OCI-LY7 (cell line): ENCODE measurements at regions not wholly inside any gene's neighbourhood (a gene's known extent, or its start where the extent isn't known, plus 50 kb on each side); places are given as distances from the start of the nearest gene placed in this dataset.

ENCODE experiments used
- BruUV-seq: library from RNA; stranded (reverse); fragments of 400-500 nt; replicated peaks from 2 replicates; lab custom pipeline; 2021; lab: Mats Ljungman, UMichigan
- CTCF ChIA-PET: fragments of 300-600 bp; sonication (Branson Sonifier 250); formaldehyde crosslinking; loops from one replicate; lab custom pipeline; 2022; ENCODE audit warnings: antibody characterized with exemption; ENCODE audit not compliant: unreplicated experiment; lab: Charles Lee
- POLR2A ChIA-PET: fragments of 300-600 bp; sonication (Branson Sonifier 250); formaldehyde crosslinking; loops from one replicate; lab custom pipeline; 2022; ENCODE audit warnings: antibody characterized with exemption; lab: Charles Lee
- DNase-seq: peaks from one replicate; pipeline ENCODE4 v3.0.0-alpha.2; 2015; ENCODE audit warnings: low spot score
- H2AFZ ChIP-seq: fragments of 200-600 bp; sonication (generic), shearing (Covaris generic); 2 replicates; pipeline ENCODE4 v1.6.1; 2014; ENCODE audit warnings: mild to moderate bottlenecking, antibody characterized with exemption, low read length, moderate library complexity
- H3K27ac ChIP-seq: fragments of 200-600 bp; sonication (generic); 2 replicates; pipeline ENCODE4 v1.5.1; 2014; ENCODE audit warnings: mixed run types, low read depth, mild to moderate bottlenecking, moderate library complexity, low read length, inconsistent platforms; ENCODE audit not compliant: poor library complexity, severe bottlenecking
- H3K36me3 ChIP-seq: fragments of 200-600 bp; sonication (generic); 2 replicates; pipeline ENCODE4 v1.6.1; 2014; ENCODE audit warnings: mild to moderate bottlenecking, antibody characterized with exemption, low read length, moderate library complexity, mixed read lengths; ENCODE audit not compliant: insufficient read depth
- H3K4me1 ChIP-seq: fragments of 200-600 bp; sonication (generic); 2 replicates; pipeline ENCODE4 v1.5.1; 2014; ENCODE audit warnings: mild to moderate bottlenecking, low read length; ENCODE audit not compliant: insufficient read depth, poor library complexity, severe bottlenecking
- H3K4me2 ChIP-seq: fragments of 200-600 bp; sonication (generic); 2 replicates; pipeline ENCODE4 v1.6.1; 2014; ENCODE audit warnings: mild to moderate bottlenecking, low read length
- H3K4me3 ChIP-seq: fragments of 200-600 bp; sonication (generic); 2 replicates; pipeline ENCODE4 v1.5.1; 2014; ENCODE audit warnings: mild to moderate bottlenecking, low read depth, low read length; ENCODE audit not compliant: poor library complexity, severe bottlenecking
- H3K79me2 ChIP-seq: fragments of 200-600 bp; sonication (generic); 2 replicates; pipeline ENCODE4 v1.6.1; 2016; ENCODE audit warnings: low read depth, mild to moderate bottlenecking, low read length, moderate library complexity, mixed read lengths; ENCODE audit not compliant: insufficient read depth
- H3K9me2 ChIP-seq: fragments of 200-600 bp; sonication (generic); 2 replicates; pipeline ENCODE4 v1.6.1; 2016; ENCODE audit warnings: mild to moderate bottlenecking, low read length, mixed read lengths; ENCODE audit not compliant: insufficient read depth
- H3K9me3 ChIP-seq: fragments of 200-600 bp; sonication (generic); 2 replicates; pipeline ENCODE4 v1.6.1; 2014; ENCODE audit warnings: mild to moderate bottlenecking, mixed run types, low read length, mixed read lengths
- H4K20me1 ChIP-seq: fragments of 200-600 bp; sonication (generic); 2 replicates; pipeline ENCODE4 v1.6.1; 2014; ENCODE audit warnings: mild to moderate bottlenecking, antibody characterized with exemption, low read length, moderate library complexity, mixed read lengths; ENCODE audit not compliant: insufficient read depth
- EZH2phosphoT487 ChIP-seq: fragments of 200-600 bp; sonication (generic); IDR thresholded peaks from 2 replicates; pipeline ENCODE4 v1.6.1; 2018; ENCODE audit warnings: low read depth, borderline replicate concordance, mild to moderate bottlenecking, mixed run types, antibody characterized with exemption, low read length, moderate library complexity, mixed read lengths
- intact Hi-C: fragments of 100-400 bp; cut with micrococcal nuclease; formaldehyde crosslinking; loops from one replicate; pipeline ENCODE4 v1.10.0; 2022; ENCODE audit not compliant: unreplicated experiment
- TF ChIP-seq, protein P1 (sequence below): fragments of 200-600 bp; sonication (generic); conservative IDR thresholded peaks from 2 replicates; pipeline ENCODE4 v1.5.1; 2014; ENCODE audit warnings: mild to moderate bottlenecking, antibody characterized with exemption, low read length, moderate library complexity, mixed read lengths

DNA sequence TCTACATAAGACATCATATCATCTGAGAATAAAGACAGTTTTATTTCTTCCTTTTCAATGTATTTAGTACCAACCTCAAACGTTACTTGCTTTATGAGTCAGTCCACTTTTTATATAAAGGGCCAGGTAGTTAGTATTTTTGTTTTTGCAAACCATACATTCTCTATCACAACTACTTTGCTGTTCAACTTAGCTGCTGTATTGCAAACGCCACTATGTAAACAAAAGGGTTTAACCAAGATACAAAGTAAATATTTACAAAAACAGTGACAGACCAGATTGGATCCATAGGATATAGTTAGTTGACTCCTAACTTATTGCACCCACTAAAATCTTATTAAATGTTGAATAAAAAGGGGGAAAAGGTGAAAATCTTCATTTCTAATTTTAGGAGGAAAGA is 87.7 kb upstream of the FOXG1 start:
- TF ChIP-seq EZH2phosphoT487 = no peak
- TF ChIP-seq, protein P1, sequence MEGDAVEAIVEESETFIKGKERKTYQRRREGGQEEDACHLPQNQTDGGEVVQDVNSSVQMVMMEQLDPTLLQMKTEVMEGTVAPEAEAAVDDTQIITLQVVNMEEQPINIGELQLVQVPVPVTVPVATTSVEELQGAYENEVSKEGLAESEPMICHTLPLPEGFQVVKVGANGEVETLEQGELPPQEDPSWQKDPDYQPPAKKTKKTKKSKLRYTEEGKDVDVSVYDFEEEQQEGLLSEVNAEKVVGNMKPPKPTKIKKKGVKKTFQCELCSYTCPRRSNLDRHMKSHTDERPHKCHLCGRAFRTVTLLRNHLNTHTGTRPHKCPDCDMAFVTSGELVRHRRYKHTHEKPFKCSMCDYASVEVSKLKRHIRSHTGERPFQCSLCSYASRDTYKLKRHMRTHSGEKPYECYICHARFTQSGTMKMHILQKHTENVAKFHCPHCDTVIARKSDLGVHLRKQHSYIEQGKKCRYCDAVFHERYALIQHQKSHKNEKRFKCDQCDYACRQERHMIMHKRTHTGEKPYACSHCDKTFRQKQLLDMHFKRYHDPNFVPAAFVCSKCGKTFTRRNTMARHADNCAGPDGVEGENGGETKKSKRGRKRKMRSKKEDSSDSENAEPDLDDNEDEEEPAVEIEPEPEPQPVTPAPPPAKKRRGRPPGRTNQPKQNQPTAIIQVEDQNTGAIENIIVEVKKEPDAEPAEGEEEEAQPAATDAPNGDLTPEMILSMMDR = no peak
- no peak overlapping the region for H3K4me3 ChIP-seq
- H3K9me2 ChIP-seq = no peaks in the 10 kb centered on the region
- H4K20me1 ChIP-seq = no peaks in the 10 kb centered on the region
- no peak overlapping the region for H3K4me2 ChIP-seq
- no peaks in the 10 kb centered on the region for H3K79me2 ChIP-seq
- ChIA-PET POLR2A (no interaction called here), CTCF (no interaction called here)
- no peak overlapping the region for H3K27ac ChIP-seq
- H3K4me1 ChIP-seq = no peaks in the 10 kb centered on the region
- intact Hi-C loops = no loop called here
- no peaks in the 10 kb centered on the region for H3K36me3 ChIP-seq
- H2AFZ ChIP-seq = no peak overlapping the region
- DNase-seq = no peak
- no TSS peak for BruUV-seq
- H3K9me3 ChIP-seq = no peaks in the 10 kb centered on the region

DNA sequence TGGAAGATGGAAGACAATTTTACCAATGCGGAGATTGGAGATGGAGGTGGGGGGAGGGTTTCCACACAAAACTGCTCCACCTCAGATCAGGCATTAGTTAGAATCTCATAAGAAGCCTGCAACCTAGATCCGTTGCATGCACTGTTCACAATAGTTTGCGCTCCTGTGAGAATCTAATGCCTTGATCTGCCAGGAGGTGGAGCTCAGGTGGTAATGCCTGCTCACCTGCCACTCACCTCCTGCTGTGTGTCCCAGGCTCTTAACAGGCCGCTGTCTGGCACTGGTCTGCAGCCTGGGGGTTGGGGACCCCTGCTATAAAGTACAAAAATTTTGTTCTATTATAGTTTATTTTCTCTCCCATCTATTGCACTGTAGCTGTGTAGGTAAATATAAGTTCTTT is 84.9 kb upstream of the FOXG1 start:
- TF ChIP-seq EZH2phosphoT487 = no peak
- TF ChIP-seq, protein P1 = no peak
- DNase-seq = no peak
- Histone ChIP-seq H3K4me2 (no peak overlapping the region), H2AFZ (no peak overlapping the region), H3K79me2 (no peaks in the 10 kb centered on the region), H3K4me1 (no peaks in the 10 kb centered on the region), H3K9me2 (no peaks in the 10 kb centered on the region), H3K4me3 (no peak overlapping the region), H3K9me3 (no peaks in the 10 kb centered on the region), H3K36me3 (no peaks in the 10 kb centered on the region), H3K27ac (no peak overlapping the region), H4K20me1 (no peaks in the 10 kb centered on the region)
- ChIA-PET POLR2A (no interaction called here), CTCF (no interaction called here)
- no TSS peak for BruUV-seq
- intact Hi-C loops = no loop called here

DNA sequence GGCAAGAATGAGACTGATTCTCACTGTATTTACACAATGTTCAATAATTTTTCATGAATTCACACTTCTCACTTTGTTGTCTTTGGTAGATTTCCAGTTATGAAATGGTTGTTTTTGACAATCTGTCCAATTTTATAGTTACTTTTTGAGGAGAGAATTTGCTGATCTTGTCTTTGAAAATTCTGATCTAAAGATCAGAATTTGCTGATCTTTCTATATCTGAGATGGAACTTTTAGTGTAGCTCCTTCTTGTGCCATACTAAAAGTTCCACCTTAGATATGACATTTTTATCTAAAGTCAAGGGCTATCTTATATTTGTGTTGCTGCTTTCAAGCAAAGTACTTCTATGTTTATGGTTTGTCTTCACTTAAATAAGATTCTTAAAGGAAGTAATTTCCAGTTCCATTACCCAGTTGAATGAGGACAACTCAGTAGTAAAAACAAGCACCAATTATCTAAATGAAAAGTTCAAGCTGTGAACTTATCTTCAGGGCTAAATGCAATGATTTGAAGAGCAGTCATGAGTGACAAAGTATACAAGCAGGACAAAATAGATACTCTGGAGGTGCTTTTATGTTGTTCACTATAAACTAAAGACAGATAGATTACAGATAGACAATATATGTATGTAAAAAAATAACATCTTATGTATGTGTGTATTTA is 76.4 kb upstream of the FOXG1 start:
- Histone ChIP-seq H3K36me3 (no peaks in the 10 kb centered on the region), H3K4me3 (no peak overlapping the region), H2AFZ (no peak overlapping the region), H3K4me1 (no peaks in the 10 kb centered on the region), H3K9me3 (no peaks in the 10 kb centered on the region), H3K27ac (no peak overlapping the region), H4K20me1 (no peaks in the 10 kb centered on the region), H3K9me2 (no peaks in the 10 kb centered on the region), H3K4me2 (no peak overlapping the region), H3K79me2 (no peaks in the 10 kb centered on the region)
- intact Hi-C loops = no loop called here
- no TSS peak for BruUV-seq
- TF ChIP-seq, protein P1 = no peak
- TF ChIP-seq EZH2phosphoT487 = no peak
- no peak for DNase-seq
- CTCF ChIA-PET = no interaction called here
- POLR2A ChIA-PET = no interaction called here
